ENCODE measurements at regions not wholly inside any gene's neighbourhood (a gene's known extent, or its start where the extent isn't known, plus 50 kb on each side); places are given as distances from the start of the nearest gene placed in this dataset.
"Not testable (repeated sequence)": the region's sequence is repeated elsewhere in the genome, so short reads cannot be mapped to it uniquely, and the experiment has no call there.

DNA sequence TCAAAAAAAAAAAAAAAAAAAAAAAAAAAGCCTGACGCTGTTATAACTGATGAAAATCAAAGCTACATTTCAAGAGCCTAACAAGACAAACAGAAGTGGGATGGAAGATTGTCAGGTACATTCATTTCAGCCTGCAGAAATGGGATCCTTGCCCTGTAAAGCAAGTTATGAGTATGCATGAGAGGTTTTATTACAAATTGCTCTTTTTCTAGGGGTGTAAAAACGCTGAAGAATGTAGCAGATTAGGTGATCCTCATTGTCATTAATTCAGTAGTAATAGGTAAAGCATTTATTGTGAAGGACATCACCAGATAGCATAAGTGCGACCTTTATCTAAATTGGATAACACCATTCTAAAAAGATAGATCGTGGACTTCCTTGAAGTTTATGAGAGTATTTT is 208.3 kb downstream of the KCNJ2 start:
- no peak for DNase-seq

GRCh38 chr17:70378076-70378475 is 208.7 kb downstream of the KCNJ2 start:
- no peak for DNase-seq

GRCh38 chr17:70379945-70380344 is 210.6 kb downstream of the KCNJ2 start:
- DNase-seq = no peak

DNA sequence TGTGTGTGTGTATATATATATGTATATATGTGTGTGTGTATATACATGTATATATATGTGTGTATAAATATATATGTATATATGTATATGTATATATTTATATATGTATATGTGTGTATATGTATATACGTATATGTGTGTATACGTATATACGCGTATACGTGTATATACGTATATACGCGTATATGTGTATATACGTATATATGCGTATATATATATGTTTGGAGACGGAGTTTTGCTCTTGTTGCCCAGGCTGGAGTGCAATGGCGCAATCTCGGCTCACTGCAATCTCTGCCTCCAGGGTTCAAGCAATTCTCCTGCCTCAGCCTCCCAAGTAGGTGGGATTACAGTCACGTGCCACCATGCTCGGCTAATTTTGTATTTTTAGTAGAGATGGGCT is 212.6 kb downstream of the KCNJ2 start:
- DNase-seq = not testable (repeated sequence)

- DNase-seq = no peak
These were observed 219.0 kb downstream of the KCNJ2 start for GRCh38 chr17:70388326-70388725.

DNA sequence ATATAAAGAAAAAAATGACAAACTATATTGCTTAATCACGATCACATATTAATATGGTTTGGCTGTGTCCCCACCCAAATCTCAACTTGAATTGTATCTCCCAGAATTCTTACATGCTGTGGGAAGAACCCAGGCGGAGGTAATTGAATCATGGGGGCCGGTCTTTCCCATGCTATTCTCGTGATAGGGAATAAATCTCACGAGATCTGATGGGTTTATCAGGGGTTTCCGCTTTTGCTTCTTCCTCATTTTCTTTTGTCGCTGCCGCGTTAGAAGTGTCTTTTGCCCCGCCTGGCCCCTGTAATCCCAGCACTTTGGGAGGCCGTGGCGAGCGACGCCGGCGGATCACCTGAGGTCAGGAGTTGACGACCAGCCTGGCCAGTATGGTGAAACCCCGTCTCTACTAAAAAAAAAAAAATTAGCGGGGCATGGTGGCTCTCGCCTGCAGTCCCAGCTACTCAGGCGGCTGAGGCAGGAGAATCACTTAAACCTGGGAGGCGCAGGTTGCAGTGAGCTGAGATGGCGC is 220.0 kb downstream of the KCNJ2 start:
- DNase-seq = not testable (repeated sequence)

GRCh38 chr17:70390049-70390448 is 220.7 kb downstream of the KCNJ2 start:
- no peak for DNase-seq

DNA sequence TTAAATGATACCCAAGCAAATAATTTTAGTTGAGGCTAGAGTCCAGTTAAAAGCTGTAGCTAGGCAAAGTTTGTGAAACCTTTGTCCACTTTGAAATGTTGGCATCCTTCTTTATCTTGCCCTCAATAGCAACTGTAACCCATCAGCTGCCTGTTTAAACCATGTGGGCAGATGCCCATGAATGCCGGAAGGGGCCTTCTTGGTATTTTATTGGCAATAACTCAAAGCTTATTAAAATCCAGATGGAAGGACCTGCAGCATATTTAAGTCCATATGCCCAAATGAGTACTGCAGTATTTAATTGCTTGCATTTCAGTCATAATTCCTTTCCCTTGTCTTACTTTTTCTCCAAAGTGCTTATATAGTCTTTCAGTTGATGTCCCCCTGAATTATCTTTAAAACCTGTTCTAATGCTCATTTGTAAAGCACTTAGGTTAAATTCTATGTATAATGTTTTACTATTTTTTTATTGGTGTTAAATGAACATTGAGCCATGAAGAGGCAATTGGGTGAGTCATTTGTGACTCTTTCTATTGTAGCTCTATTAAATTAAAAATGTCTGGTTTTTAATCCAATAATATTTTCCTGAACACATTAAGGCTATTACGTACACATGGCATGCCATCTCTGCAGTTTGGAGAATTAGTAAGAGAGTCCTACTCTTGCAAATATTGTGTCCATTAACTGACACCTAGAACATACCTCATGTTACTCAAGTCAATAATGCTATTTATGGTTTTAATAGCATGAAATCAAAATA is 225.3 kb downstream of the KCNJ2 start:
- no peak for DNase-seq

GRCh38 chr17:70405492-70406220 is 236.3 kb downstream of the KCNJ2 start:
- DNase-seq = no peak

- no peak for DNase-seq
These were observed 238.2 kb downstream of the KCNJ2 start for GRCh38 chr17:70407506-70407905.

GRCh38 chr17:70408768-70409167 is 239.4 kb downstream of the KCNJ2 start:
- no peak for DNase-seq

- DNase-seq = no peak
These were observed 245.0 kb downstream of the KCNJ2 start for GRCh38 chr17:70414300-70414699.

- DNase-seq = no peak
These were observed 251.6 kb downstream of the KCNJ2 start for GRCh38 chr17:70420861-70421445.

GRCh38 chr17:70422862-70423261 is 253.5 kb downstream of the KCNJ2 start:
- no peak for DNase-seq

- DNase-seq = no peak
These were observed 254.2 kb downstream of the KCNJ2 start for GRCh38 chr17:70423562-70423961.

DNA sequence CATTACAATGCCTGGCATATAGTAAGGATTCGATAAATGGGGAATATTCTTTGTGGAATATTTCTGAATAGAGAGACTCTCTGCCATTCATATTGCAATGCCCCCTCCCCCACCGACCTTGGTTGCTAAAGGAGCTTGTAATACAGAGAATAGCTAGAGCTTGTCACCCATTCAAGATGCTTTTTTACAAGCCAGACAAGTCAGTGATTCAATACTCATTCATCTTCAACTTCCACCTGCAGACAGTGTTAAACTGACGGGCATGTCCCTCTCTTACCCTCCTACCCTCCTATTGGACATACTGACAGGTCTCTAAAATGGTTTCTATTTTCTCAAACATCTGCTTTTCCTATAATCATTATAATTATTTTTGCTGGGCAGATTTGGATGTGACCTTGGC is 257.4 kb downstream of the KCNJ2 start:
- DNase-seq = no peak

- DNase-seq = no peak
These were observed 265.5 kb downstream of the KCNJ2 start for GRCh38 chr17:70434536-70435490.

DNA sequence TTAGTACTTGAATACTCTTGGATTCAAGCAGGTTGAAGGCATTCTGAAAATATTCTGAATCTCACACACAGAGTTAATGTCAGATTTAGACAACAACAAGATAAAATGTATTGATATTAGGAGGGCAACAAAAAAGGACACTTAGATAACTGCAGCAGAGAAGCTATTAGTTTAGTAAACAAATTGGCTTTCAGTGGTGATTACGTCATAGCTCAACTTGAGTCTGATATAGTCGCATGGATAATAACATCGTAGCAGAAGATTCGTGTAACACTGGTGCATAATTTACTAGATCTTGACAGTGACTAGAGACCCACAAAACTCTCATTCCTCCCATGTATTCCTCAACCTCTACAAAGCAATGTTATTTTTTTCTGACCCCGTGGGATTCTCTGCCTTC is 268.3 kb downstream of the KCNJ2 start:
- no peak for DNase-seq

- DNase-seq = no peak
These were observed 277.1 kb downstream of the KCNJ2 start for GRCh38 chr17:70446446-70446845.

GRCh38 chr17:70447588-70447987 is 278.3 kb downstream of the KCNJ2 start:
- no peak for DNase-seq

DNA sequence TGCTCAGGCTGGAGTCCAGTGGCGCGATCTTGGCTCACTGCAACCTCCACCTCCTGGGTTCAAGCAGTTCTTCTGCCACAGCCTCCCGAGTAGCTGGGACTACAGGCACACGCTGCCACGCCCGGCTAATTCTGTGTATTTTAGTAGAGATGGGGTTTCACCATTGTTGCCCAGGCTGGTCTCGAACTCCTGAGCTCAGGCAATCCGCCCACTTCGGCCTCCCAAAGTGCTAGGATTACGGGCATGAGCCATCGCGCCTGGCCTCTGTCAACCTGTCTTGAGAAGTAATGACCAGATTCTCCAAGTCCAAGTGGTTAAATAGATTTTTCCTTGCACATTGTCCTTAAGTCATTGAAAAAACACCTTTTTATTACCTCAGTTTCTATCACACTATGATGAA is 283.7 kb downstream of the KCNJ2 start:
- not testable (repeated sequence) for DNase-seq

- no peak for DNase-seq
These were observed 285.0 kb downstream of the KCNJ2 start for GRCh38 chr17:70454377-70454776.

- DNase-seq = no peak
These were observed 285.6 kb downstream of the KCNJ2 start for GRCh38 chr17:70454908-70455307.
